Ovary (tissue), 3 donors: ENCODE measurements at regions not wholly inside any gene's neighbourhood (a gene's known extent, or its start where the extent isn't known, plus 50 kb on each side); places are given as distances from the start of the nearest gene placed in this dataset.

ENCODE experiments used
- EP300 ChIP-seq: sonication (generic); formaldehyde crosslinking; IDR thresholded peaks from one replicate; pipeline ENCODE4 v1.6.1; 2017; ENCODE audit warnings: antibody characterized with exemption
- POLR2A ChIP-seq: fragments of 450-650 bp; IDR thresholded peaks from one replicate; pipeline ENCODE4 v1.6.1; 2017; ENCODE audit warnings: antibody characterized with exemption, mild to moderate bottlenecking, moderate library complexity
- TF ChIP-seq, protein P1 (sequence below), 3 donors: fragments of 450-650 bp in 2 of 3; fragments of 200-600 bp in 1 of 3; IDR thresholded peaks; one replicate each; pipeline versions ENCODE4 v1.5.1 to v1.8.0; 2016 to 2022; ENCODE audit warnings: antibody characterized with exemption in 3 of 3, mild to moderate bottlenecking in 1 of 3
- donor health status: DM: no; HTN: no; CAD: no.

DNA sequence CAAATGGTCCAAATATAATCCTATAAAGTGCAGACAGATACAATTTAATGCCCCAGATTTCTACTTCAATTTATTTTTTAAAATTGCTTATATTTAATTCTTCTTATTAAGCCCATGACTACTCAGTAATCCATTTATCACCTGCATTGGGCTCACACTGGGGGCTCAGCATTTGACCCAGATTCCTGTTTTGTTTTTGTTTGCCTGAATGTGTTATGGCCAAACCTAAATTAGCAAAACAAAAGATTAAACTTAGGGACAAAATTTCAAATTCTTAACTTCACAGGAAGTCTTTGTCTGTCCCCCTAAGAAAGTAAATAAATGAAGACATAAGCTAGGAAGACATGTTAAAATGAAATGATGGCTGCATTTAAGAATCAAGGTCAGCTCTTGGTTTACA is 322.3 kb downstream of the RMST start:
- TF ChIP-seq, protein P1, sequence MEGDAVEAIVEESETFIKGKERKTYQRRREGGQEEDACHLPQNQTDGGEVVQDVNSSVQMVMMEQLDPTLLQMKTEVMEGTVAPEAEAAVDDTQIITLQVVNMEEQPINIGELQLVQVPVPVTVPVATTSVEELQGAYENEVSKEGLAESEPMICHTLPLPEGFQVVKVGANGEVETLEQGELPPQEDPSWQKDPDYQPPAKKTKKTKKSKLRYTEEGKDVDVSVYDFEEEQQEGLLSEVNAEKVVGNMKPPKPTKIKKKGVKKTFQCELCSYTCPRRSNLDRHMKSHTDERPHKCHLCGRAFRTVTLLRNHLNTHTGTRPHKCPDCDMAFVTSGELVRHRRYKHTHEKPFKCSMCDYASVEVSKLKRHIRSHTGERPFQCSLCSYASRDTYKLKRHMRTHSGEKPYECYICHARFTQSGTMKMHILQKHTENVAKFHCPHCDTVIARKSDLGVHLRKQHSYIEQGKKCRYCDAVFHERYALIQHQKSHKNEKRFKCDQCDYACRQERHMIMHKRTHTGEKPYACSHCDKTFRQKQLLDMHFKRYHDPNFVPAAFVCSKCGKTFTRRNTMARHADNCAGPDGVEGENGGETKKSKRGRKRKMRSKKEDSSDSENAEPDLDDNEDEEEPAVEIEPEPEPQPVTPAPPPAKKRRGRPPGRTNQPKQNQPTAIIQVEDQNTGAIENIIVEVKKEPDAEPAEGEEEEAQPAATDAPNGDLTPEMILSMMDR (IDR thresholded peaks at IDR 0.05), result no peak
- no peak for TF ChIP-seq POLR2A
- TF ChIP-seq EP300, result no peak
